ENCODE measurements at regions not wholly inside any gene's neighbourhood (a gene's known extent, or its start where the extent isn't known, plus 50 kb on each side); places are given as distances from the start of the nearest gene placed in this dataset.

DNA sequence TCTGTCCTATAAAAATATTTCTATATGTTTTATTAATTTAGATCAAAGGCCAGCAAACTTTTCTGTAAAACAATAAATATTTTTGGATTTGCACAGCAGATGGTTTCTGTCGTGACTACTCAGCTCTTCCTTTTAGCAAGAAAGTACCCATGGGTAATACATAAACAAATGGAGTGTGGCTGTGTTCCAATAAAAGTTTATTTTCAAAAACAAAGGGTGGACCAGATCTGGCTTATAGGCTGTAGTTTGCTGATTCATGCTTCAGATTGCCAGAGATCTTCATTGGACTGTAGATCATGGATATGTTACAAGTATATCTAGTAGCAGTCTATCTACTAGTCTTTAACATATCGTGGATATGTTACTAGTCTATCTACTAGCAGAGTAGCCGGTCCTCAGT, 590.5 kb downstream of the CSNK1G3 start:
- DNase-seq, result no peak

- no peak for DNase-seq
Measured at GRCh38 chr5:124093658-124094057, 581.7 kb downstream of the CSNK1G3 start.

DNA sequence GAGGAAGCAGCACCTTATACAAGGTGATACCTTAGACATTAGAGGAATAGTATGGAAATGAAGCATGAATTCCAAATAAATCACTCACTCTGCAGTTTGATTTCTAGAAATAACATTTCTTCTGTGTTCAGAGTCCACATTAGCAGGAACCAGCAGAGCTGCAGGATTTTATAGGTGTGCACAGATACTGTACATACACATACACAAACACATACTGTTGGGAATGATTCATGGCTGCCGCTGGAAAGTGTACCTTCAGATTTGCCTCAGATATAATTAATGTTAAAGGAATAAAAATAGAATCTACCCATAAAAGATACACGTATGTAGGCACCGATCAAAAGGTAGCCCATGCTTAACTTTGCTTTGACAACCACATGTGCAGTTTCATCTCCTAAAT, 578.1 kb downstream of the CSNK1G3 start:
- no peak for DNase-seq

- DNase-seq, result no peak
Measured at GRCh38 chr5:124089578-124089977, 577.6 kb downstream of the CSNK1G3 start.

- DNase-seq, result no peak
Measured at GRCh38 chr5:124088289-124089032, 576.5 kb downstream of the CSNK1G3 start.

- DNase-seq, result no peak
Measured at GRCh38 chr5:124087752-124088151, 575.8 kb downstream of the CSNK1G3 start.

DNA sequence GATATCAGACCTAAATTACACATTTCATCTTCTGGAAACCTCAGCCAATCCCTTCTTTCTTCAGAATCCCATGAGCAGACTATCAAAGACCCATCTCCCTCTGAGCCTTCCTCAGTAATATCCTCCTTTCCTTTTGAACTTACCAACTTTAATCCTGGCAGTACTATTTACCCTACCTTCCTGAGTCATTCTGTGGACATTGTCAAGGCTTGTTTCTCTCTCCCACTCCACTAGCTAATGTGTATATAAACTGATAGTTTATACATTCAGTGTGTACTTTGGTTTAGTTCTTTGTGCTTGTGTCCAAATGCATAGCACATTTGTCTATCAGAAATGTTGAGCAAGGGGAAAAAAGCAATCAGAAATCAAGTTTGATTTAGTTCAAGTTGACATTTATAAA, 568.3 kb downstream of the CSNK1G3 start:
- no peak for DNase-seq

GRCh38 chr5:124079062-124079461, 567.1 kb downstream of the CSNK1G3 start:
- DNase-seq, result no peak

- no peak for DNase-seq
Measured at GRCh38 chr5:124074500-124074899, 562.5 kb downstream of the CSNK1G3 start.

DNA sequence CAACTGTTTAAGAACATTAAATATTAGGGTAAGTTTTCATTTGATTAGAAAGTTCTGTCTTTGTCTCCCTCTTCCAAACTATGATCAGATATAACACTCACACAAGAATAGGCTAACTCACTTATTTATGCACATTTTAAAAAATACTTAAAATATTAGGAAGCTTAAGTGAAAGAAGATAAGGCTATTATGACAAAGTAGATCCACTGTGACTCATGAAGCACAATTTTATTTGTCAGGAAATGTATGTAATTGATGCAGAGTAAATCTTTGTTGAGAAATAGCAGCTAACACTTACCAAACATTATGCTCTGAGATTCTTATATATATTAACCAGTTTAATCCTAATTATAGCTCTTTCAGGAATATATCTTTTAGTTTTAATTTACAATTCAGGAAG, 560.6 kb downstream of the CSNK1G3 start:
- no peak for DNase-seq

DNA sequence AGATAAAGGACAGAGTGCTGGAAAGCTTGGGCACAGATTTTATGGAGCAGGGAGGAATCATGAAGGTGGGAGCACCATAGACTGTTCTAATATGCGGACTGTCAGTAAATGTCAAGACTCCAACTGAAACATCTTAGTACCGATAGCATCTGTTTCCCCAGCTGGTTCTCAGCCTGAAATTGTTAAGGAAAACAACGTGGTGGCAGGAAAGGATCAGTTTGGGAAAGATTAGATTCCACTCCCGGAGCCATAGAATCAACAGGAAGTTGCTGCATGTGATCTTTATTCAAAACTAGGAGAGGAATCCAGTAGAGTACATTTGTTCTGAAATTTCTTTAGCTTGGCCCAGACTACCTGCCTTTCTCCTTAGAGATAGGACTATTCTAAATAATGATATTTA, 559.1 kb downstream of the CSNK1G3 start:
- DNase-seq, result no peak

GRCh38 chr5:124065508-124065907, 553.5 kb downstream of the CSNK1G3 start:
- DNase-seq, result no peak

GRCh38 chr5:124064956-124065355, 553.0 kb downstream of the CSNK1G3 start:
- DNase-seq, result no peak

DNA sequence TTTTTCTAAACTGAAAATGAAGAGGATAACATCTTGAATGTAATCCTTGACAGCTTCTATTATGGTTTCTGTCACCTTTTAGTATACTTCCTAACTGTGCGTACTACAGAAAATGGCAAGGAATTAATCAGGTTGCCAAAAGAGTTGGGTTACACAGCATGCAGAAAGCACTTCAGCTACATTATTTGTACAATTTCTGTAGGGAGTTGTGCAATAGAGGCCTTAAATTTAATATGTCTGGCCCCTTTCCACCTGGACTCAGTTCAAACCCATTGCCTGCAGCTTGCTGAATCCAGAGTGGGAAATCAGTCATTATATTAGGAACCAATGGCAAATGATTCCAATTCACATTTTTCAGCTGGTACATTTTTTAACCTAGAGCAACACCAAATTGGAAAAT, 549.7 kb downstream of the CSNK1G3 start:
- DNase-seq, result no peak

DNA sequence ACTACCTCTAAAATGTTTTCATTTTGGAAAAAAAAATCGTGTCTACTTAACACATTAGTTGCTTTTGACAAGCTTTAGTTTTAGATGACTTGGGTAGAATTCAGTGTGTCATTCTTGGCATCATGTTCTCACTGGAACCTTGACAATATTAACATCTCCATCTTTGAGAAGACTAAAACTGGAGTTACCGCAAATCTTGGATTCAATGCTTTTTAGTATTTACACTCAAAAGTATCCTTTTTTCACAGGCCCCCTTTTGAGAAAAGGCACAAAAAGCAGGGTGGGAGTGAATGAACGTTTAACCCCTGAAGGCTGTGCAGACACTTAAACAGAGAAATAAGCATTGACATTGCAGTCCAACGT, 549.1 kb downstream of the CSNK1G3 start:
- DNase-seq, result no peak

DNA sequence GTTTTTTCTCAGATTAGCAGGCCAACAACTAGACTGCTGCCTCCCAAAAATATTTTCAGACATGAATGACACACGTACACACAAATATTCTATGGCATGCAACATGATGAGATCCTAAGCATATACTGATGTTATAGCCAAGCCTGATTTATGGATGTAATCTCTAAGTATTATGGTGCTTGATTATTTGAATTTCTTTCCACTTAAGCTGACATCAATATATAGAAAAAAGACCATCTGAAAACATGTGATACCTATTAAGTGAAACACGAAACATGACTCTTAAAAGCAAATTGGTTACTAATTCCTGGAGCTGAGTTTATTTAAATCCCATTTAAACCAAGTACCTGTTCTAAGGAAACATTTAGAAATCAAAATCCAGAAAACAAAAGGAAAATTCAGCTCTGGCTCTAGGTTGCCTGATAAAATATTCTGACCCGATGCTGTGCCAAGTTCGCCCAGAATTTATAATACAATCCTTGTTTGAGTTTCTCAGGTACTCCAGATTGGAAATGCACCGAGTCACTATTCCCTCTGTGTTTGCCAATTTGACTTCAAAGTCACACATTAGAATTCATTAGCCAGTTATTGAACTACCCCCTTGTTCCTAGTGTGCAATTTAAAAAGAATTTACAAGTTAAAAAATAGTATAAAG, 548.6 kb downstream of the CSNK1G3 start:
- DNase-seq, result no peak

DNA sequence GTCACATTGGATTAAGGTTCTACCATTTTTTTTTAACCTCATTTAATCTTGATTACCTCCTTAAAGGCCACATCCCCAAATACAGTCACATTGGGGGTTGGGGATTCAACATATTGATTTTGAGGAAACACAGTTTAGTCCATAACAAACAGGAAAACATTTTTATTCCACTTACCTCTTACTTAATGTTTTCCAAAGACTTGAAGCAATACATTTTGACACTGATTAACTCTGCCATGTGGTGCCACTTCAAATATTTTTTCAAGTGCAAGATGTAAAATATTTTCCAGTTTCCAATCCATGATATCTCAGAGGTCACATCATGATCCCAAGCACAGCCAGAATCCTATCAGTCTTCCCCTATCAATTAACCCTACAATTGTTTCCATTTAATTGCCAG, 548.0 kb downstream of the CSNK1G3 start:
- no peak for DNase-seq

DNA sequence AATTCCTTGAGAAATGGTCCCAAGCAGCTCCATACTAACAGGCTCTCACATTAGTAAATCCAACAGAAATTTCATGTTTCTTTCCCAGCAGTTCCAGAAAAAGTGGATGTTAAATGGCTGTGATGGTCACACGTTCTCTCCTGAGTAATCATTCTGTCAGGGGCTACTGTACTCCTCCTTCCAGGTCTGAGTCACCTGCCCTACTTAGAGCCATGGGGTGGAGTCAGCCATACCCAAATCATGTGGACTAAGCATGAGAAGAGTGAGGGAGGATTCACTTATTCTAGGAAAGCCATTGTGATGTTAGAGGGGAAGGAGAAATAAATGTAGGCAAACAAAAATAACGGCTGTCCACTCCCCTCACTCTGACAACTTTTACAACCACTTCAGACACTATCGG, 547.2 kb downstream of the CSNK1G3 start:
- no peak for DNase-seq

DNA sequence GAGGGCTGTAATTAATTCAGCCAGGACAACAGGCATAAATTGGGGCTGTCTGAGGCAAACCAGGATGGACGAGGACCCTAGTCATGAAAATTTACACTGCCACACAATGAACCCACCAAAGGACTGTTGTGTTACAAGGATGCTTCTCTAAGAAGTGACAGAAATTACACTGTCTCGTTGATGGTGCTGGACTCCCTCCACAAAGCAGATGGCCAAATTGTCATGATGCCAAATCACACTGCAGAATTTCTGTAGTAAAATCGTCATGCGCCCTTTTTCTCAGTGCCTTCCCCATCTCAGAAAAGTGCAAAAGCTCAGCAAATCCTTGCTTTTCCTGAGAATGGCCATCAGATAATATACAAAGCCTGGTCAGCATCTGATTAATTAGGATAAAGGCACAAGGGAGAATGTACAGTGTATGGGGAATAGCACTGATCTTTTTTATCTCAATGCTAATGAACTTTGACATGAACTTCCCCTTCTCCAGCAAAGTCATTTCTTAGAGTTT, 545.8 kb downstream of the CSNK1G3 start:
- DNase-seq, result no peak

GRCh38 chr5:124056991-124057723, 545.2 kb downstream of the CSNK1G3 start:
- no peak for DNase-seq

DNA sequence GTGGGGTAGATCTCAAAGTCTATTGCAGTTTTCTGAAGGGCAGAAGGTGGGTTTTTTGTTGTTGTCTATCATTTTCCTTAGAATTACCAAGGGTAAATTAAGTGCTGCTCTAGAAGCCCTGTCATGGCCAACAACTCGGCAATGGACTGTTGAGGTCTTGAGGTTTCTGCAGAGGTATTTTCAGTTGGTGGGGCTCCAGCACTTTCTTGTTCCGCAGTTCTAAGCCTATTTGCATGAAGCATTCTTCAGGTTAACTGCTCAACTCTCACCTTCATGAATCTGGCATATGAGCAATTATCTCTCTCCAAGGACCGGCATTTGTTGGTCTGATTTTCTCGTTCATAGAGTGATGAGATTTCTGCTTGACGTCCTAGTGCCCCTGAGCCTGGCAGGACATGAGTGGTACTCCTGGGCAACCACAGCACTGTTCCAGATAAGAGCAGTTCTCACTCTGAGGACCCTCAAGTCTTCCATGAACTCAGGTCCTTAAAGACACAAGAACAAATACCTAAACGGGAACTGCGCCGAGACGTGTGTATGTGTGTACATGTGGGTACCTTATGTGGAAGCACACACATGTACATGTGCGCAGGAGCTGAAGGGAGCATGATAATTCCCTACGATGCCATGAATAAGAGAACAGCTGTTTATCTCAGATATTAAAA, 544.5 kb downstream of the CSNK1G3 start:
- no peak for DNase-seq

DNA sequence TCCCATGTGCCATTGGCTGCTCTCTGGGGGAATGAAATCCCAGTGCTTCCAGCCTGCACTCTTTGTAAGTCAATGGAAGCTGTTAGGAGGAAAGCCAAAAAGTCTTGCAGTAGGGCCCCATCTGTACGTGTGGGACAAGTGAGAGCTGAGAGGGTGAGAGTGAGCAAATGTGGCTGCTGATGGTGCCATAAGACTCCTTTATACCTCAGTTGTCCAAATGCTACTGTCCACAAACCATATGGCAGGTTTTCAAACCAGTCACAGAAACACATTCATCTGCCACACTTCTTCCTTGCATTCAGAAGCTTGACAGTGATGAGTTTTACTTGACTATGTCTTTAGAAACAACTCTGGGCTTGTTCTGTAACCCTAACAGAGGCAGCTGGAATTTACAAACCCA, 543.8 kb downstream of the CSNK1G3 start:
- DNase-seq, result no peak

- DNase-seq, result no peak
Measured at GRCh38 chr5:124054564-124054963, 542.6 kb downstream of the CSNK1G3 start.
